GM04504 (cell line): ENCODE measurements at regions not wholly inside any gene's neighbourhood (a gene's known extent, or its start where the extent isn't known, plus 50 kb on each side); places are given as distances from the start of the nearest gene placed in this dataset.

Experiments
- DNase-seq: peaks from one replicate; pipeline ENCODE4 v3.0.0-alpha.2; 2012; ENCODE audit warnings: low read depth

GRCh38 chr3:193848547-193848946, 255.5 kb downstream of the OPA1 start:
- no peak for DNase-seq

GRCh38 chr3:193850084-193850619, 257.1 kb downstream of the OPA1 start:
- DNase-seq, result no peak

GRCh38 chr3:193851428-193851847, 258.4 kb downstream of the OPA1 start:
- DNase-seq, result no peak

GRCh38 chr3:193851941-193852674, 259.1 kb downstream of the OPA1 start:
- DNase-seq, result no peak

- no peak for DNase-seq
These were observed 259.9 kb downstream of the OPA1 start for GRCh38 chr3:193852901-193853300.

- DNase-seq, result no peak
These were observed 260.7 kb downstream of the OPA1 start for GRCh38 chr3:193853511-193854219.

GRCh38 chr3:193857996-193858395, 265.0 kb downstream of the OPA1 start:
- DNase-seq, result peak; percentile 76

- DNase-seq, result no peak
These were observed 266.2 kb downstream of the OPA1 start for GRCh38 chr3:193859195-193859594.

GRCh38 chr3:193861012-193861411, 268.0 kb downstream of the OPA1 start:
- DNase-seq, result no peak

GRCh38 chr3:193862843-193863242, 269.8 kb downstream of the OPA1 start:
- no peak for DNase-seq

- no peak for DNase-seq
These were observed 270.8 kb downstream of the OPA1 start for GRCh38 chr3:193863657-193864357.

- DNase-seq, result no peak
These were observed 270.6 kb upstream of the HES1 start for GRCh38 chr3:193865339-193865738.

GRCh38 chr3:193865896-193866480, 270.0 kb upstream of the HES1 start:
- no peak for DNase-seq

GRCh38 chr3:193868590-193868989, 267.4 kb upstream of the HES1 start:
- no peak for DNase-seq

GRCh38 chr3:193869221-193870201, 266.4 kb upstream of the HES1 start:
- peak; percentile 52 for DNase-seq

- DNase-seq, result no peak
These were observed 265.4 kb upstream of the HES1 start for GRCh38 chr3:193870376-193871219.

- no peak for DNase-seq
These were observed 264.8 kb upstream of the HES1 start for GRCh38 chr3:193871220-193871485.

GRCh38 chr3:193872265-193872753, 263.6 kb upstream of the HES1 start:
- peak; percentile 55 for DNase-seq

GRCh38 chr3:193873426-193874201, 262.3 kb upstream of the HES1 start:
- no peak for DNase-seq
